VCaP (cell line): ENCODE measurements at regions not wholly inside any gene's neighbourhood (a gene's known extent, or its start where the extent isn't known, plus 50 kb on each side); places are given as distances from the start of the nearest gene placed in this dataset.

Experiments
- H3K27ac ChIP-seq: fragments of 450-650 bp; 2 replicates; pipeline ENCODE4 v1.5.1; 2017
- TF ChIP-seq, protein P1 (sequence below): fragments of 450-650 bp; conservative IDR thresholded peaks from 2 replicates; pipeline ENCODE4 v1.5.1; 2017; ENCODE audit warnings: mild to moderate bottlenecking, moderate library complexity

DNA sequence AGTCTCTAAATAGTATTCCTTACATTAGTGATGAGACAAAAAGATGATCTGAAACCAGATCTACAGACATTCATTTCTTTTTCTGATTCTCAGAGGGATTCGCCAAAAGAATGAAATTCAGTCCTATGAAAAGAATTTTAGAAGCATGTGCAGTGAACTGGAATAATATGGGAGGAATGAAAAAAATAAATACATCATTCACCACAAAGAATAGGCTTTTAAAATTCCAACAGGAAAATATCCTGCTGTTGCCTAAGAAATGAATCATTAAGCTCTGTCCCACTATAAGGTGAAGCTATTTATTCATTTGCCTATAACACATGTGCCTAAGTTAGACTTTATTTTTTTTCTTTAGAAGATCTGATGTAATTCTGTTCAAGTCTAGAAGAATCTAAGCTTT is 165.9 kb downstream of the IL15 start:
- H3K27ac ChIP-seq: no peak overlapping the region
- TF ChIP-seq, protein P1, sequence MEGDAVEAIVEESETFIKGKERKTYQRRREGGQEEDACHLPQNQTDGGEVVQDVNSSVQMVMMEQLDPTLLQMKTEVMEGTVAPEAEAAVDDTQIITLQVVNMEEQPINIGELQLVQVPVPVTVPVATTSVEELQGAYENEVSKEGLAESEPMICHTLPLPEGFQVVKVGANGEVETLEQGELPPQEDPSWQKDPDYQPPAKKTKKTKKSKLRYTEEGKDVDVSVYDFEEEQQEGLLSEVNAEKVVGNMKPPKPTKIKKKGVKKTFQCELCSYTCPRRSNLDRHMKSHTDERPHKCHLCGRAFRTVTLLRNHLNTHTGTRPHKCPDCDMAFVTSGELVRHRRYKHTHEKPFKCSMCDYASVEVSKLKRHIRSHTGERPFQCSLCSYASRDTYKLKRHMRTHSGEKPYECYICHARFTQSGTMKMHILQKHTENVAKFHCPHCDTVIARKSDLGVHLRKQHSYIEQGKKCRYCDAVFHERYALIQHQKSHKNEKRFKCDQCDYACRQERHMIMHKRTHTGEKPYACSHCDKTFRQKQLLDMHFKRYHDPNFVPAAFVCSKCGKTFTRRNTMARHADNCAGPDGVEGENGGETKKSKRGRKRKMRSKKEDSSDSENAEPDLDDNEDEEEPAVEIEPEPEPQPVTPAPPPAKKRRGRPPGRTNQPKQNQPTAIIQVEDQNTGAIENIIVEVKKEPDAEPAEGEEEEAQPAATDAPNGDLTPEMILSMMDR: no peak

DNA sequence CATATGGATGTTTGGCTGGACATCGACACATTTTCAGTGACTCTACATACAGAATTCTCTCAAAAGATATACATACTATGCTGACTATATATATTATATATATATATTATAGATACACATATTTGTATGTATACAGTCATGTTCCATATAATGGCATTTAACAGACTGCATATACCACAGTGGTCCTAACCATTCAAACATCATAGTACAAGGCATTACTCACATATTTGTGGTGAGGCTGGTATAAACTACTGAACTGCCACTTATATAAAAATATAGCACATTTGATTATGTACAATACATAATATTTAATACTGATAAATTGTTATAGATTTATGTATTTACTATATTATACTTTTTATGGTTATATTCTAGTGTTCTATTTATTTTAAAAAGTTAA is 168.5 kb downstream of the IL15 start:
- TF ChIP-seq, protein P1: no peak
- no peak overlapping the region for H3K27ac ChIP-seq

DNA sequence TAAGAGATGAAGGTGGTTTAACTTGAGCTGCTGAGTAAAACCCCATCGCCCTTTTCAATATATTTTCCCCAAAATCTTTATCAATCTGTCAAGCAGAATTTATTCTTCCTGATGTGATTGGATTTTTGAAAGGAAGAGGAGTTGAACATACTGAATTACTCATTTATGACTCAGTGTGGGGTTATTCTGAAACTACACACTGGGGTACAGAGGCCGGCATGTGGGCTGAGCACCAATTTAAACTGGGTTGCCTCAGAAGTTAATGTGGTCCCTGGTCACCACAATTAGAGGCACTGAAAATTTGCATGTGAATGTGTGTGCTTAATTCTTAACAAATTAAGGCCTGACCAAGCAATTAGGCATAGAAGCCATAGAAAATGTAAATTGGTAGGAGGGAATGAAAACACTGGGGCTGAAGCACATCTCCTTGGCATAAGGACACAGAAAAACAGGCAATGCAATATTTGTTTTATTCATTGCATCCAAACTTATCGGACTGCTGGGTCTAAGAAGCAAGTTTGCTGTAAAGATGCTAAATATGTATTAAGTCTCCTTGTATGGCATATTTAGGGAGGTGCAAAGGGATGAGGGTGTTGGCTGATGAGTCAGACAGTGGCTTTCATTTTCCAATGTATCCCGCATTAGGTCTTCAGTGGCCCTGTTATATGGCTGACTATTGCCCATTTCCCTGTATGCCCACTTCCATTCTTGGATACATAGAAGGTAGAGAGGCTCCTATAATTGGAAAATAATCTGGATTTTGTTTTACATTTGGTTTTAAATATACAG is 170.9 kb downstream of the IL15 start:
- no peak overlapping the region for H3K27ac ChIP-seq
- TF ChIP-seq, protein P1: no peak

DNA sequence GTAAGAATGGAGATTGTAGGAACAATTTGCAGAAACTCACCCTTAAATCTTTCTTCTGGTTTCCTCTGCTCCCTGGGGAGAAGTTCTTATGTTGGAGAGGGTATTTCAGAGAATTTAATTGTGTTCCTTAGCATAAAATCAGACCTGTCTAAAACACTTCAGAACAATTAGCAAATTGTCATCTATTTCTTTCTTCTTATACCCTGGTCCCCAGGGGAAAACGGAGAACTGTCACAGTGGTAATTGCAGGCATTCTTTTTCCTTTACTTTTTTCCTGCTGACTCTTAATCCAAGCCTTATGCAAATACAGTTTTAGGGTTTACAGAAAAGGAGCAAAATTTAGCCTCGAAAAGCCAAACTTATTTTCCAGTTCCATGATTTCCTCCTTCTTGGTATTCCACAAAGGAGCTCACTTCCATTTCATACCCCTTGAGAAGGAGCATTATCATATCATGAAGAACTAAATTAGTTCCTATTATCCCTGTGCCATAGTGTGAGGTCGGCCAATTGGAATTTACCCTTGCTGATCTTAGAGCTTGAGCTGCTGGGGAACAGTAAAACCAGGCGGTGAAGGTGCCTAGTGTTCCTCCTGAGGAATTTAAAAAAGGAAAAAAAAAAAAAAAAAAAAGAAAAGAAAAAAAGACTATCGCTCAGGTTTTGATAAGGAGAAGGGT is 173.8 kb downstream of the IL15 start:
- TF ChIP-seq, protein P1: no peak

DNA sequence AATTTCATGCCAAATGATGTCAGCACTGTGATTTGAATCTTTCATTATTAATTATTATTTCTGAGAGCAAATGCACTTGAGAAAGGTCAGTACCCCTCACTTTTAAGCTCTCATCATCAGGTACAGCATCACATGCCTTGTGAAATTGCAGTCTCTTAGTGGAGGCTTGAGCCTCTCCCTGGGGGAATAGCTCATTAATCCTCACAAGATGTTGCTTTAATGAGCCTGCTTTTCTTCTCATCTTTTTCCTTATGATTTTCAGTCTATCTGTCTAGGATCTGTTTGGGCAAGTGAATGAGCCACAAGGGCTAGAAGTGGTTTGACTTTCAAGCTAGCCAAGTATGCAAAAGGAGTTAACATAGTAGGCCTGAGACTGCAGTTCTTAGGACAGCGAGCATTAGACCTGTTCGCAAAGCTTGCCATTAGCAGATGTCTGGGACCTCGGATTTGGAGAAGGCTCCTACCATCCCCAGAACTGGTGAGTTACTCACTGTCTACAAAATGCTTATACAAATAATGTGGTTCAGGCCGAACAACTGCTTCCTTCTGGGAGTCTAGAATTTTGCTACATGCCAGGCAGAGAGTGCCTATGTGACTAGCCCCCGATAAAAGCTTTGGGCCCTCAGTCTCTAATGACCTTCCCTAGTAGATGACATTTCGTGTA is 174.5 kb downstream of the IL15 start:
- TF ChIP-seq, protein P1: no peak
- no peak overlapping the region for H3K27ac ChIP-seq

More for the DNA sequence above, 173.8 kb downstream of the IL15 start:
- H3K27ac ChIP-seq: no peak overlapping the region

DNA sequence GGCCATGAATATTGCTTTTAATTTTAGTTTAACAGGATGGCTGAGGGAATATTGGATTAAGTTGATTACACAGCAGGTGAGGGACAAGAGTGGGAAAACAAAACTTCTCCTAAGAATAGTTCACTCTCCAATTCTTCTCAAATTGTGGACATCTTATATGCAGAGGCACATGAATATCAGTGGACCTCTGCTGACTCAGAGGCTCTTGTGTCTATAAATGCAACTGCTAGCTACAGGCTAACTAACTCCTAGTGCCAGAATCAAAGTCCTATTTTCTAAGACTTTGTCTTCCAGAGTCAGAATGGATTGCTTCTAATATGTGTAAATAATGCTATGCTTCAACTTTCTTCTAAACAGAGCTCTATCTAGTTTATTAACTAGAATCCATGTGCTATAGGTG is 175.8 kb downstream of the IL15 start:
- H3K27ac ChIP-seq: no peak overlapping the region; the same call in 1 of the 2 replicates
- TF ChIP-seq, protein P1: no peak

DNA sequence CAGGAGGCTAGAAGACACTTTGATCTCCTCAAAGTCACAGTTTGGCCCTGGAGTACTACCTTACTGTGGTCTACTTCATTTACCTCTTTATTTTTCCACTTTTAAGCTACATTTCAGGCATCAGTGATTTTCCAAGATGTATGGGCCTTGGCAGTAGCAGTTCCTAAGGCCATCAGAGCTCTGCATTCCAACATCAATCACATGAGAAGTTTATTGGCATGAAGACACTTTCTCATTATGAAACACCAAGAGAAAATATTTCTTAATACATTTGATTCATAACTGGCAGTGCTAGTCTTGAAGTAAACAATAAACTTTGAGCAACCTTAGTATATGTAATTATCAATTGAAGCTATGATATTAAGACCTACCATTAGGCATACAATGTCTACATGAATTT is 178.1 kb downstream of the IL15 start:
- H3K27ac ChIP-seq: no peak overlapping the region
- TF ChIP-seq, protein P1: no peak
